Left lung (tissue), 4 donors: ENCODE measurements at regions not wholly inside any gene's neighbourhood (a gene's known extent, or its start where the extent isn't known, plus 50 kb on each side); places are given as distances from the start of the nearest gene placed in this dataset.
A peak's percentile ranks its signal among the peaks of the same experiment; 100 is the strongest.

ENCODE experiments used
- ATAC-seq: fragments of 200-7000 bp; cut with Tn5 transposase; one replicate; pipeline ENCODE4 v1.9.1; 2020; ENCODE audit warnings: moderate library complexity
- DNase-seq, 4 donors: peaks; one replicate each; pipeline ENCODE4 v3.0.0-alpha.2; 2013 to 2020
- H3K27ac ChIP-seq, 2 donors: fragments of 200-600 bp; sonication (generic) in 1 of 2; one replicate each; pipeline versions ENCODE4 v1.5.0 to v1.8.0; 2020 to 2021
- H3K27me3 ChIP-seq, 2 donors: fragments of 200-600 bp; sonication (generic) in 1 of 2; one replicate each; pipeline versions ENCODE4 v1.5.0 to v1.8.0; 2020 to 2021
- H3K36me3 ChIP-seq, 2 donors: fragments of 200-600 bp; sonication (generic) in 1 of 2; one replicate each; pipeline versions ENCODE4 v1.5.0 to v1.8.0; 2020 to 2021
- H3K4me1 ChIP-seq, 2 donors: fragments of 200-600 bp; one replicate each; pipeline ENCODE4 v1.8.0; 2021
- H3K4me3 ChIP-seq, 2 donors: fragments of 200-600 bp; sonication (generic) in 1 of 2; one replicate each; pipeline versions ENCODE4 v1.5.0 to v1.8.0; 2020 to 2021; ENCODE audit warnings: mild to moderate bottlenecking in 1 of 2
- H3K9me3 ChIP-seq, 2 donors: fragments of 200-600 bp; sonication (generic) in 1 of 2; one replicate each; pipeline versions ENCODE4 v1.5.0 to v1.8.0; 2020 to 2021
- intact Hi-C, 2 donors: fragments of 100-400 bp; cut with DNase I; formaldehyde crosslinking; loops; one replicate each; pipeline versions ENCODE4 v1.11.2 to v1.14.2; 2022
- TF ChIP-seq, protein P1 (sequence below), 2 donors: fragments of 200-600 bp; sonication (generic) in 1 of 2; IDR thresholded peaks; one replicate each; pipeline versions ENCODE4 v1.5.0 to v1.8.0; 2021; ENCODE audit warnings: antibody characterized with exemption in 2 of 2
- donor health status: DM: no; HTN: yes; CAD: no.
- donor health status: DM: no; HTN: no; CAD: no.

DNA sequence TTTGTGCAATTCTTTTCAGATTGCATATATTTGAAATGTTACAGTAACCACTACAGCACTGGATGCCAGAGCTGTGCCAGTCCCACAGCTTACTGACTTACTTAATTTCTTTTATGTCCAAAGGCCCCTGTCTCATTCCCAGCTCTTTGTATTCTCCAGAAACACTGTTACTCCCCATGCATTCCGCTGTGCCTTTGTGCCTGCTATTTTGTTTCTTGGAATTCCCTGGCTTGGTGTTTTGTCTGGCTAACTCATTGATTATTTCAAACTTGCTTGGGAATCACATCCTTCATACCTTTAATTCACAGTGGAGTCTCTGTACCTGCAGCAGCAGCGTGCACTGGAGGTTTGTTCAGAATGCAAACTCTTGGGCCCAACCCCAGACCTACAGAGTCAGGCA, 601.9 kb upstream of the DDX18 start:
- H3K4me1 ChIP-seq, result no peaks in the 10 kb centered on the region
- ATAC-seq (no peak), DNase-seq (no peak)
- intact Hi-C loops, result no loop called here
- H3K9me3 ChIP-seq, result no peaks in the 10 kb centered on the region
- TF ChIP-seq, protein P1, sequence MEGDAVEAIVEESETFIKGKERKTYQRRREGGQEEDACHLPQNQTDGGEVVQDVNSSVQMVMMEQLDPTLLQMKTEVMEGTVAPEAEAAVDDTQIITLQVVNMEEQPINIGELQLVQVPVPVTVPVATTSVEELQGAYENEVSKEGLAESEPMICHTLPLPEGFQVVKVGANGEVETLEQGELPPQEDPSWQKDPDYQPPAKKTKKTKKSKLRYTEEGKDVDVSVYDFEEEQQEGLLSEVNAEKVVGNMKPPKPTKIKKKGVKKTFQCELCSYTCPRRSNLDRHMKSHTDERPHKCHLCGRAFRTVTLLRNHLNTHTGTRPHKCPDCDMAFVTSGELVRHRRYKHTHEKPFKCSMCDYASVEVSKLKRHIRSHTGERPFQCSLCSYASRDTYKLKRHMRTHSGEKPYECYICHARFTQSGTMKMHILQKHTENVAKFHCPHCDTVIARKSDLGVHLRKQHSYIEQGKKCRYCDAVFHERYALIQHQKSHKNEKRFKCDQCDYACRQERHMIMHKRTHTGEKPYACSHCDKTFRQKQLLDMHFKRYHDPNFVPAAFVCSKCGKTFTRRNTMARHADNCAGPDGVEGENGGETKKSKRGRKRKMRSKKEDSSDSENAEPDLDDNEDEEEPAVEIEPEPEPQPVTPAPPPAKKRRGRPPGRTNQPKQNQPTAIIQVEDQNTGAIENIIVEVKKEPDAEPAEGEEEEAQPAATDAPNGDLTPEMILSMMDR (IDR thresholded peaks at IDR 0.05), result no peak
- no peak overlapping the region for H3K4me3 ChIP-seq
- H3K27ac ChIP-seq, result no peak overlapping the region
- H3K27me3 ChIP-seq, result no peaks in the 10 kb centered on the region
- H3K36me3 ChIP-seq, result no peaks in the 10 kb centered on the region

- DNase-seq, result peak in 1 of 4 donors; percentile 18
- ATAC-seq, result no peak
- TF ChIP-seq, protein P1 (IDR thresholded peaks at IDR 0.05), result no peak
Observed at GRCh38 chr2:117217145-117217544, 597.3 kb upstream of the DDX18 start.

DNA sequence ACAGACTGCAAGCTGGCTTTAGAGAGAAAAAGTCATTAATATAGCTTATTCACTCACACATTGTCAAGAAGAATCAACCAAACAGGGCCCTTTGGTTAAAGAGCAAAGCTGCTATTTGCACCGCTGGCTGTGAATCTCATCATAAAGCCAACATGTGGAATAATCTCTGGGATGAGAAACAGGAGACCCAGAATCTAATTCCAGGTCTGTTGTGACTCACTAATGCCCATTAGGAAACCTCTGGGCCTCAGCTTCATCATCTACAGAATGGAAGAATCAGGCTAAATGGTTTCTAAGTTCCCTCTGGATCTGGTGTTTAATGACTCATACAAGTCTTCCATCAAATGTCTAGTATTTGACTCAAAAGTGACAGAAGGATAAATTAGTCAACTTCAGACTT, 591.7 kb upstream of the DDX18 start:
- no peak for ATAC-seq
- Histone ChIP-seq H3K9me3 (peaks cover 0 to 10% of the 10 kb centered on the region in 2 donors), H3K27me3 (no peaks in the 10 kb centered on the region), H3K36me3 (no peaks in the 10 kb centered on the region), H3K4me1 (no peaks in the 10 kb centered on the region), H3K4me3 (no peak overlapping the region), H3K27ac (no peak overlapping the region)
- no peak for DNase-seq
- intact Hi-C loops, result no loop called here
- TF ChIP-seq, protein P1 (IDR thresholded peaks at IDR 0.05), result no peak

More at GRCh38 chr2:117217145-117217544, 597.3 kb upstream of the DDX18 start:
- Histone ChIP-seq H3K4me3 (no peak overlapping the region), H3K9me3 (no peaks in the 10 kb centered on the region), H3K36me3 (no peaks in the 10 kb centered on the region), H3K27ac (no peak overlapping the region), H3K27me3 (no peaks in the 10 kb centered on the region), H3K4me1 (no peaks in the 10 kb centered on the region)
- intact Hi-C loops, result no loop called here

- Histone ChIP-seq H3K27ac (no peak overlapping the region), H3K4me1 (no peaks in the 10 kb centered on the region), H3K4me3 (no peak overlapping the region), H3K9me3 (peaks cover 0 to 24% of the 10 kb centered on the region in 2 donors), H3K27me3 (no peaks in the 10 kb centered on the region), H3K36me3 (no peaks in the 10 kb centered on the region)
- peak in 1 of 4 donors; percentile 7 for DNase-seq
- TF ChIP-seq, protein P1 (IDR thresholded peaks at IDR 0.05), result no peak
- intact Hi-C loops, result no loop called here
- ATAC-seq, result peak; percentile 53
Observed at GRCh38 chr2:117232305-117232704, 582.2 kb upstream of the DDX18 start.

DNA sequence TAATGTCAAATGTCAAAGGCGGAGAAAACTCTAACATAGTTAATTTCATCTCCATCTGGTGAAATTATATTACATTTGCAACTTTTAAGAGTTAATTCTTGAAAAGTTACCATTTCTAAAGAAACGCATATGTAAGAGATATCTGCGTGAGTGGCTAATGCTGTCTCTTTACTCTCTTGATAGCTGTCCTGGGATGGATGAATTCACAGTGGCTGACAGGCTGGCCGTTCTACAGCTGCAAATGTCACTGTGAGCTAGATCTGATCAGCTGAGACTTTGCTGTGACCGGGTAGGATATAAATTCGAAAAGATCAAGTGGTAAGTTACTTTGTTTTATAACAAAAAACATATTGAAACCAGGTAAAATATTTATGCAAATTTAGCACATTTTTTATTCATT, 557.1 kb upstream of the DDX18 start:
- H3K4me3 ChIP-seq, result no peak overlapping the region
- H3K36me3 ChIP-seq, result no peaks in the 10 kb centered on the region
- no peaks in the 10 kb centered on the region for H3K4me1 ChIP-seq
- intact Hi-C loops, result no loop called here
- no peaks in the 10 kb centered on the region for H3K27me3 ChIP-seq
- no peak overlapping the region for H3K27ac ChIP-seq
- no peak for DNase-seq
- peaks cover 0 to 8% of the 10 kb centered on the region in 2 donors for H3K9me3 ChIP-seq
- TF ChIP-seq, protein P1 (IDR thresholded peaks at IDR 0.05), result no peak
- no peak for ATAC-seq
